Right lobe of liver (tissue), 6 donors: ENCODE measurements at regions not wholly inside any gene's neighbourhood (a gene's known extent, or its start where the extent isn't known, plus 50 kb on each side); places are given as distances from the start of the nearest gene placed in this dataset.

Source experiments
- ATAC-seq, 4 donors: fragments of 200-7000 bp; cut with Tn5 transposase; one replicate each; pipeline ENCODE4 v1.9.1; 2020; ENCODE audit warnings: mild to moderate bottlenecking in 4 of 4, moderate library complexity in 4 of 4
- DNase-seq, 3 donors: peaks; one replicate each; pipeline ENCODE4 v3.0.0-alpha.2; 2020
- H3K27ac ChIP-seq, 3 donors: fragments of 200-600 bp; one replicate each; pipeline ENCODE4 v1.8.0; 2022
- H3K27me3 ChIP-seq, 2 donors: fragments of 200-600 bp; one replicate each; pipeline ENCODE4 v1.8.0; 2022
- H3K36me3 ChIP-seq, 4 donors: fragments of 200-600 bp; sonication (generic) in 1 of 4; one replicate each; pipeline versions ENCODE4 v1.5.1 to v1.8.0; 2017 to 2022; ENCODE audit warnings: control low read depth in 1 of 4
- H3K4me1 ChIP-seq, 4 donors: fragments of 200-600 bp; sonication (generic) in 1 of 4; one replicate each; pipeline versions ENCODE4 v1.5.1 to v1.8.0; 2017 to 2022; ENCODE audit warnings: control low read depth in 1 of 4
- H3K4me3 ChIP-seq, 3 donors: fragments of 200-600 bp; one replicate each; pipeline ENCODE4 v1.8.0; 2022
- H3K9me3 ChIP-seq, 4 donors: fragments of 200-600 bp; sonication (generic) in 1 of 4; one replicate each; pipeline versions ENCODE4 v1.5.1 to v1.8.0; 2017 to 2022; ENCODE audit warnings: control low read depth in 1 of 4
- CTCF ChIP-seq, 4 donors: fragments of 200-600 bp in 3 of 4; fragments of 450-650 bp in 1 of 4; IDR thresholded peaks; one replicate each; pipeline versions ENCODE4 v1.5.1 to v1.8.0; 2016 to 2022; ENCODE audit warnings: antibody characterized with exemption in 4 of 4, mild to moderate bottlenecking in 2 of 4
- POLR2A ChIP-seq: fragments of 450-650 bp; IDR thresholded peaks from one replicate; pipeline ENCODE4 v1.6.1; 2017; ENCODE audit warnings: antibody characterized with exemption, mild to moderate bottlenecking
- WGBS: methylation state at CpG from one replicate; pipeline ENCODE4 v1.1.6; 2018; ENCODE audit warnings: low coverage, low lambda C conversion rate; ENCODE audit not compliant: insufficient coverage; ENCODE audit errors: missing lambda C conversion rate; 5-methylcytosine and 5-hydroxymethylcytosine counted together
- intact Hi-C, 2 donors: fragments of 100-400 bp; cut with DNase I; formaldehyde crosslinking; loops; one replicate each; pipeline versions ENCODE4 v1.11.2 to v1.14.1; 2022
- donor health status: DM: no; HTN: yes; CAD: no.
- donor health status: DM: no; HTN: no; CAD: no.
- donor health status: DM: no; HTN: no; CAD: no.
- donor health status: DM: no; HTN: yes; CAD: no.
- donor health status: DM: no; HTN: yes; CAD: no.

- Histone ChIP-seq H3K27me3 (no peaks in the 10 kb centered on the region), H3K4me1 (peaks cover 0 to 2% (median 0%) of the 10 kb centered on the region in 4 donors), H3K4me3 (no peak overlapping the region), H3K9me3 (no peaks in the 10 kb centered on the region), H3K27ac (no peak overlapping the region), H3K36me3 (no peaks in the 10 kb centered on the region)
- ATAC-seq (no peak), DNase-seq (no peak)
- no peak for TF ChIP-seq CTCF (IDR thresholded peaks at IDR 0.05)
- no peak for TF ChIP-seq POLR2A
- intact Hi-C loops: loop anchor here in 1 of 2 donors (10.0 kb wide), 1 partner anchor 91 kb away; no protein-coding TSS in a partner anchor
- 55% methylated on average over 1 of the region's 1 CpG for WGBS
These were observed 52.9 kb upstream of the HPGDS start for GRCh38 chr4:94395562-94395961.

- no peak overlapping the region for H3K4me3 ChIP-seq
- no peaks in the 10 kb centered on the region for H3K36me3 ChIP-seq
- WGBS: 87% methylated on average over 2 of the region's 2 CpGs
- no peak overlapping the region for H3K27ac ChIP-seq
- no peaks in the 10 kb centered on the region for H3K9me3 ChIP-seq
- H3K4me1 ChIP-seq: no peaks in the 10 kb centered on the region
- intact Hi-C loops: loop anchor here in 1 of 2 donors (10.0 kb wide), 1 partner anchor 92 kb away; no protein-coding TSS in a partner anchor
- no peaks in the 10 kb centered on the region for H3K27me3 ChIP-seq
- ATAC-seq (no peak), DNase-seq (no peak)
- TF ChIP-seq CTCF (IDR thresholded peaks at IDR 0.05) (no peak), POLR2A (no peak)
These were observed 54.3 kb upstream of the HPGDS start for GRCh38 chr4:94396984-94397383.

- Histone ChIP-seq H3K4me1 (no peaks in the 10 kb centered on the region), H3K36me3 (no peaks in the 10 kb centered on the region), H3K4me3 (no peak overlapping the region), H3K9me3 (no peaks in the 10 kb centered on the region), H3K27ac (no peak overlapping the region), H3K27me3 (no peaks in the 10 kb centered on the region)
- TF ChIP-seq POLR2A (no peak), CTCF (IDR thresholded peaks at IDR 0.05) (no peak)
- WGBS: 89% methylated on average over 1 of the region's 2 CpGs
- DNase-seq (no peak), ATAC-seq (no peak)
- intact Hi-C loops: loop anchor here in 1 of 2 donors (10.0 kb wide), 1 partner anchor 93 kb away; no protein-coding TSS in a partner anchor
These were observed 54.1 kb upstream of the PDLIM5 start for GRCh38 chr4:94397635-94398034.

- no peaks in the 10 kb centered on the region for H3K36me3 ChIP-seq
- no peaks in the 10 kb centered on the region for H3K27me3 ChIP-seq
- no peak for DNase-seq
- H3K4me1 ChIP-seq: no peaks in the 10 kb centered on the region
- no peak for ATAC-seq
- H3K27ac ChIP-seq: no peak overlapping the region
- no peak for TF ChIP-seq CTCF (IDR thresholded peaks at IDR 0.05)
- no peak for TF ChIP-seq POLR2A
- intact Hi-C loops: loop anchor here in 1 of 2 donors (10.0 kb wide), 1 partner anchor 94 kb away; no protein-coding TSS in a partner anchor
- H3K9me3 ChIP-seq: no peaks in the 10 kb centered on the region
- H3K4me3 ChIP-seq: no peak overlapping the region
- WGBS: 65% methylated on average over 2 of the region's 2 CpGs
These were observed 52.5 kb upstream of the PDLIM5 start for GRCh38 chr4:94399277-94399676.

- no peak for TF ChIP-seq CTCF (IDR thresholded peaks at IDR 0.05)
- no peak for TF ChIP-seq POLR2A
- intact Hi-C loops: loop anchor here (10.0 kb wide), 2 partner anchors 95 to 195 kb away; no protein-coding TSS in a partner anchor
- ATAC-seq (no peak), DNase-seq (no peak)
- no peaks in the 10 kb centered on the region for H3K27me3 ChIP-seq
- 69% methylated on average over 1 of the region's 1 CpG for WGBS
- H3K36me3 ChIP-seq: no peaks in the 10 kb centered on the region
- H3K4me3 ChIP-seq: no peak overlapping the region
- H3K9me3 ChIP-seq: no peaks in the 10 kb centered on the region
- H3K4me1 ChIP-seq: no peaks in the 10 kb centered on the region
- H3K27ac ChIP-seq: no peak overlapping the region
These were observed 52.0 kb upstream of the PDLIM5 start for GRCh38 chr4:94399721-94400120.
